ENCODE measurements at regions not wholly inside any gene's neighbourhood (a gene's known extent, or its start where the extent isn't known, plus 50 kb on each side); places are given as distances from the start of the nearest gene placed in this dataset.
A peak's percentile ranks its signal among the peaks of the same experiment; 100 is the strongest.

DNA sequence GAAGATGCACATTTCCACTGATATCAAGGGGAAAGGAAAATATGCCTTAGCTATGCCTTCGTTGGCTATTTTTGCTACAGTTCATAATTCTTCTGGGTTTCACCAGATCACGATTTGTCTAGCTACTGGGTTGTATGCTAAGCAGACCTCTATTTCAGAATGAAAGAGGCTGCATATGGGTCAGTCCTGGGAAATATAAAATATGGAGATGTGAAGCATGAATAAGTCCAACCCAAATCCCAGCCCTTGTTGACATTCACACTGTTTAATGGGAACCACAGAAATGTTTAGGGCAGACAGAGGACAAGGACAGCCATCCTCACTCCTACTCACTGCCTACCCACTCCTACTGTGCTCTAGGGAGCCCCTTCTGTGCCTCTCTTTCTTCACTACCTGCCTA lies 343.2 kb upstream of the CAMK1G start (continued):
- TF ChIP-seq, protein P1, sequence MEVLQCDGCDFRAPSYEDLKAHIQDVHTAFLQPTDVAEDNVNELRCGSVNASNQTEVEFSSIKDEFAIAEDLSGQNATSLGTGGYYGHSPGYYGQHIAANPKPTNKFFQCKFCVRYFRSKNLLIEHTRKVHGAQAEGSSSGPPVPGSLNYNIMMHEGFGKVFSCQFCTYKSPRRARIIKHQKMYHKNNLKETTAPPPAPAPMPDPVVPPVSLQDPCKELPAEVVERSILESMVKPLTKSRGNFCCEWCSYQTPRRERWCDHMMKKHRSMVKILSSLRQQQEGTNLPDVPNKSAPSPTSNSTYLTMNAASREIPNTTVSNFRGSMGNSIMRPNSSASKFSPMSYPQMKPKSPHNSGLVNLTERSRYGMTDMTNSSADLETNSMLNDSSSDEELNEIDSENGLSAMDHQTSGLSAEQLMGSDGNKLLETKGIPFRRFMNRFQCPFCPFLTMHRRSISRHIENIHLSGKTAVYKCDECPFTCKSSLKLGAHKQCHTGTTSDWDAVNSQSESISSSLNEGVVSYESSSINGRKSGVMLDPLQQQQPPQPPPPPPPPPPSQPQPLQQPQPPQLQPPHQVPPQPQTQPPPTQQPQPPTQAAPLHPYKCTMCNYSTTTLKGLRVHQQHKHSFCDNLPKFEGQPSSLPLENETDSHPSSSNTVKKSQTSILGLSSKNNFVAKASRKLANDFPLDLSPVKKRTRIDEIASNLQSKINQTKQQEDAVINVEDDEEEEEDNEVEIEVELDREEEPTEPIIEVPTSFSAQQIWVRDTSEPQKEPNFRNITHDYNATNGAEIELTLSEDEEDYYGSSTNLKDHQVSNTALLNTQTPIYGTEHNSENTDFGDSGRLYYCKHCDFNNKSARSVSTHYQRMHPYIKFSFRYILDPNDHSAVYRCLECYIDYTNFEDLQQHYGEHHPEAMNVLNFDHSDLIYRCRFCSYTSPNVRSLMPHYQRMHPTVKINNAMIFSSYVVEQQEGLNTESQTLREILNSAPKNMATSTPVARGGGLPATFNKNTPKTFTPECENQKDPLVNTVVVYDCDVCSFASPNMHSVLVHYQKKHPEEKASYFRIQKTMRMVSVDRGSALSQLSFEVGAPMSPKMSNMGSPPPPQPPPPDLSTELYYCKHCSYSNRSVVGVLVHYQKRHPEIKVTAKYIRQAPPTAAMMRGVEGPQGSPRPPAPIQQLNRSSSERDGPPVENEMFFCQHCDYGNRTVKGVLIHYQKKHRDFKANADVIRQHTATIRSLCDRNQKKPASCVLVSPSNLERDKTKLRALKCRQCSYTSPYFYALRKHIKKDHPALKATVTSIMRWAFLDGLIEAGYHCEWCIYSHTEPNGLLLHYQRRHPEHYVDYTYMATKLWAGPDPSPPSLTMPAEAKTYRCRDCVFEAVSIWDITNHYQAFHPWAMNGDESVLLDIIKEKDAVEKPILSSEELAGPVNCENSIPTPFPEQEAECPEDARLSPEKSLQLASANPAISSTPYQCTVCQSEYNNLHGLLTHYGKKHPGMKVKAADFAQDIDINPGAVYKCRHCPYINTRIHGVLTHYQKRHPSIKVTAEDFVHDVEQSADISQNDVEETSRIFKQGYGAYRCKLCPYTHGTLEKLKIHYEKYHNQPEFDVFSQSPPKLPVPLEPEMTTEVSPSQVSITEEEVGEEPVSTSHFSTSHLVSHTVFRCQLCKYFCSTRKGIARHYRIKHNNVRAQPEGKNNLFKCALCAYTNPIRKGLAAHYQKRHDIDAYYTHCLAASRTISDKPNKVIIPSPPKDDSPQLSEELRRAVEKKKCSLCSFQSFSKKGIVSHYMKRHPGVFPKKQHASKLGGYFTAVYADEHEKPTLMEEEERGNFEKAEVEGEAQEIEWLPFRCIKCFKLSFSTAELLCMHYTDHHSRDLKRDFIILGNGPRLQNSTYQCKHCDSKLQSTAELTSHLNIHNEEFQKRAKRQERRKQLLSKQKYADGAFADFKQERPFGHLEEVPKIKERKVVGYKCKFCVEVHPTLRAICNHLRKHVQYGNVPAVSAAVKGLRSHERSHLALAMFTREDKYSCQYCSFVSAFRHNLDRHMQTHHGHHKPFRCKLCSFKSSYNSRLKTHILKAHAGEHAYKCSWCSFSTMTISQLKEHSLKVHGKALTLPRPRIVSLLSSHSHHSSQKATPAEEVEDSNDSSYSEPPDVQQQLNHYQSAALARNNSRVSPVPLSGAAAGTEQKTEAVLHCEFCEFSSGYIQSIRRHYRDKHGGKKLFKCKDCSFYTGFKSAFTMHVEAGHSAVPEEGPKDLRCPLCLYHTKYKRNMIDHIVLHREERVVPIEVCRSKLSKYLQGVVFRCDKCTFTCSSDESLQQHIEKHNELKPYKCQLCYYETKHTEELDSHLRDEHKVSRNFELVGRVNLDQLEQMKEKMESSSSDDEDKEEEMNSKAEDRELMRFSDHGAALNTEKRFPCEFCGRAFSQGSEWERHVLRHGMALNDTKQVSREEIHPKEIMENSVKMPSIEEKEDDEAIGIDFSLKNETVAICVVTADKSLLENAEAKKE (CRISPR knock-in tag; IDR thresholded peaks at IDR 0.05), result no peak
- TF ChIP-seq EZH2 (IDR thresholded peaks at IDR 0.05; ENCODE audit: low read depth, unreplicated experiment) (no peak), JUNB (IDR thresholded peaks at IDR 0.05; ENCODE audit: unreplicated experiment) (no peak)
- TF ChIP-seq, protein P2, sequence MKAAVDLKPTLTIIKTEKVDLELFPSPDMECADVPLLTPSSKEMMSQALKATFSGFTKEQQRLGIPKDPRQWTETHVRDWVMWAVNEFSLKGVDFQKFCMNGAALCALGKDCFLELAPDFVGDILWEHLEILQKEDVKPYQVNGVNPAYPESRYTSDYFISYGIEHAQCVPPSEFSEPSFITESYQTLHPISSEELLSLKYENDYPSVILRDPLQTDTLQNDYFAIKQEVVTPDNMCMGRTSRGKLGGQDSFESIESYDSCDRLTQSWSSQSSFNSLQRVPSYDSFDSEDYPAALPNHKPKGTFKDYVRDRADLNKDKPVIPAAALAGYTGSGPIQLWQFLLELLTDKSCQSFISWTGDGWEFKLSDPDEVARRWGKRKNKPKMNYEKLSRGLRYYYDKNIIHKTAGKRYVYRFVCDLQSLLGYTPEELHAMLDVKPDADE (IDR thresholded peaks at IDR 0.05), result no peak

DNA sequence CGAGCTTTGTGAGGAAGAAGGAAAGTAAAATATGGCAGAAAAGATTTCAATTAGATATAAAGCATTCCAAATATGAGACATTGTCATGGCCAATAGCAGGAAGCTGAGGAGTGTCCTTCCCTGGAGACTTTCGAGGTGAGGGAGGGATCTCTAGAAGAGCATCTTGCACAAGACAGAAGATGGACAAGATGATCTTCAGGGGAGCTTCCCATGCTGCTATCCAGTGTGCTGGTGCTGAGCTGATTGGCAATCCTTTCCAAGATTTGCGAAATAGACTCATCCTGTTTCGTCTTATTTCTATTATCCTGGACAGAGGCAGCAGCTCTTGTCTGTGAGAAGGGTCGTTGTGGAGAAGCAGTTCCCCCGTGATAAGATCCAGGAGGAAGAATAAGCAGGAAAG lies 342.0 kb upstream of the CAMK1G start:
- Mint-ChIP-seq H3K4me3 (no peak overlapping the region), H3K36me3 (ENCODE audit: low read depth) (no peaks in the 10 kb centered on the region), H3K27ac (no peak overlapping the region), H3K27me3 (ENCODE audit: insufficient read depth, low read depth, poor library complexity) (no peaks in the 10 kb centered on the region), H3K9me3 (no peaks in the 10 kb centered on the region), H3K4me1 (peaks cover 6% of the 10 kb centered on the region)
- TF ChIP-seq, protein P3, sequence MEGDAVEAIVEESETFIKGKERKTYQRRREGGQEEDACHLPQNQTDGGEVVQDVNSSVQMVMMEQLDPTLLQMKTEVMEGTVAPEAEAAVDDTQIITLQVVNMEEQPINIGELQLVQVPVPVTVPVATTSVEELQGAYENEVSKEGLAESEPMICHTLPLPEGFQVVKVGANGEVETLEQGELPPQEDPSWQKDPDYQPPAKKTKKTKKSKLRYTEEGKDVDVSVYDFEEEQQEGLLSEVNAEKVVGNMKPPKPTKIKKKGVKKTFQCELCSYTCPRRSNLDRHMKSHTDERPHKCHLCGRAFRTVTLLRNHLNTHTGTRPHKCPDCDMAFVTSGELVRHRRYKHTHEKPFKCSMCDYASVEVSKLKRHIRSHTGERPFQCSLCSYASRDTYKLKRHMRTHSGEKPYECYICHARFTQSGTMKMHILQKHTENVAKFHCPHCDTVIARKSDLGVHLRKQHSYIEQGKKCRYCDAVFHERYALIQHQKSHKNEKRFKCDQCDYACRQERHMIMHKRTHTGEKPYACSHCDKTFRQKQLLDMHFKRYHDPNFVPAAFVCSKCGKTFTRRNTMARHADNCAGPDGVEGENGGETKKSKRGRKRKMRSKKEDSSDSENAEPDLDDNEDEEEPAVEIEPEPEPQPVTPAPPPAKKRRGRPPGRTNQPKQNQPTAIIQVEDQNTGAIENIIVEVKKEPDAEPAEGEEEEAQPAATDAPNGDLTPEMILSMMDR (conservative IDR thresholded peaks at IDR 0.05; ENCODE audit: low read depth in 2 of 2), result no peak
- TF ChIP-seq, protein P4, sequence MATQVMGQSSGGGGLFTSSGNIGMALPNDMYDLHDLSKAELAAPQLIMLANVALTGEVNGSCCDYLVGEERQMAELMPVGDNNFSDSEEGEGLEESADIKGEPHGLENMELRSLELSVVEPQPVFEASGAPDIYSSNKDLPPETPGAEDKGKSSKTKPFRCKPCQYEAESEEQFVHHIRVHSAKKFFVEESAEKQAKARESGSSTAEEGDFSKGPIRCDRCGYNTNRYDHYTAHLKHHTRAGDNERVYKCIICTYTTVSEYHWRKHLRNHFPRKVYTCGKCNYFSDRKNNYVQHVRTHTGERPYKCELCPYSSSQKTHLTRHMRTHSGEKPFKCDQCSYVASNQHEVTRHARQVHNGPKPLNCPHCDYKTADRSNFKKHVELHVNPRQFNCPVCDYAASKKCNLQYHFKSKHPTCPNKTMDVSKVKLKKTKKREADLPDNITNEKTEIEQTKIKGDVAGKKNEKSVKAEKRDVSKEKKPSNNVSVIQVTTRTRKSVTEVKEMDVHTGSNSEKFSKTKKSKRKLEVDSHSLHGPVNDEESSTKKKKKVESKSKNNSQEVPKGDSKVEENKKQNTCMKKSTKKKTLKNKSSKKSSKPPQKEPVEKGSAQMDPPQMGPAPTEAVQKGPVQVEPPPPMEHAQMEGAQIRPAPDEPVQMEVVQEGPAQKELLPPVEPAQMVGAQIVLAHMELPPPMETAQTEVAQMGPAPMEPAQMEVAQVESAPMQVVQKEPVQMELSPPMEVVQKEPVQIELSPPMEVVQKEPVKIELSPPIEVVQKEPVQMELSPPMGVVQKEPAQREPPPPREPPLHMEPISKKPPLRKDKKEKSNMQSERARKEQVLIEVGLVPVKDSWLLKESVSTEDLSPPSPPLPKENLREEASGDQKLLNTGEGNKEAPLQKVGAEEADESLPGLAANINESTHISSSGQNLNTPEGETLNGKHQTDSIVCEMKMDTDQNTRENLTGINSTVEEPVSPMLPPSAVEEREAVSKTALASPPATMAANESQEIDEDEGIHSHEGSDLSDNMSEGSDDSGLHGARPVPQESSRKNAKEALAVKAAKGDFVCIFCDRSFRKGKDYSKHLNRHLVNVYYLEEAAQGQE (IDR thresholded peaks at IDR 0.05; ENCODE audit: unreplicated experiment), result peak; percentile 58
- Histone ChIP-seq H3K27me3 (ENCODE audit: insufficient read depth) (no peaks in the 10 kb centered on the region), H2AFZ (no peak overlapping the region), H3F3A (replicated peaks; ENCODE audit: low read depth) (no peaks in the 10 kb centered on the region), H3K4me2 (no peak overlapping the region), H4K20me1 (replicated peaks; ENCODE audit: insufficient read depth) (no peaks in the 10 kb centered on the region), H3K79me2 (replicated peaks; ENCODE audit: insufficient read depth) (no peaks in the 10 kb centered on the region), H3K4me3 (no peak overlapping the region), H3K27ac (ENCODE audit: low read depth) (no peak overlapping the region), H3K36me3 (ENCODE audit: insufficient read depth) (no peaks in the 10 kb centered on the region), H3K9me2 (ENCODE audit: insufficient read depth) (0 out of 2 replicates have a peak, but pooled peaks cover 3% of the 10 kb centered on the region), H3K4me1 (ENCODE audit: insufficient read depth) (no peaks in the 10 kb centered on the region)
- ATAC-seq, result no peak
- no peak for DNase-seq (ENCODE audit: low spot score)

Measured in GM23338 (cell line).